Dendritic cell treated with granulocyte-macrophage colony-stimulating factor and Interleukin-4, amounts not matched to agents 40 ng/mL and 50 ng/mL, for 4 days (primary cell): ENCODE measurements at regions not wholly inside any gene's neighbourhood (a gene's known extent, or its start where the extent isn't known, plus 50 kb on each side); places are given as distances from the start of the nearest gene placed in this dataset.

ENCODE experiments used
- H3K27ac Mint-ChIP-seq: one replicate; pipeline ENCODE4 v1.8.0; 2022; ENCODE audit warnings: mild to moderate bottlenecking, mixed read lengths
- H3K27me3 Mint-ChIP-seq: one replicate; pipeline ENCODE4 v1.8.0; 2022; ENCODE audit warnings: mild to moderate bottlenecking, mixed read lengths
- H3K36me3 Mint-ChIP-seq: one replicate; pipeline ENCODE4 v1.8.0; 2022; ENCODE audit warnings: low read depth, mixed read lengths
- H3K4me1 Mint-ChIP-seq: one replicate; pipeline ENCODE4 v1.8.0; 2022; ENCODE audit warnings: low read depth, mixed read lengths
- H3K4me3 Mint-ChIP-seq: one replicate; pipeline ENCODE4 v1.8.0; 2022; ENCODE audit warnings: mild to moderate bottlenecking, moderate library complexity, mixed read lengths
- H3K9me3 Mint-ChIP-seq: one replicate; pipeline ENCODE4 v1.8.0; 2022; ENCODE audit warnings: mixed read lengths
- intact Hi-C: fragments of 100-400 bp; cut with micrococcal nuclease; formaldehyde crosslinking; loops from one replicate; pipeline ENCODE4 v1.15.0; 2022

DNA sequence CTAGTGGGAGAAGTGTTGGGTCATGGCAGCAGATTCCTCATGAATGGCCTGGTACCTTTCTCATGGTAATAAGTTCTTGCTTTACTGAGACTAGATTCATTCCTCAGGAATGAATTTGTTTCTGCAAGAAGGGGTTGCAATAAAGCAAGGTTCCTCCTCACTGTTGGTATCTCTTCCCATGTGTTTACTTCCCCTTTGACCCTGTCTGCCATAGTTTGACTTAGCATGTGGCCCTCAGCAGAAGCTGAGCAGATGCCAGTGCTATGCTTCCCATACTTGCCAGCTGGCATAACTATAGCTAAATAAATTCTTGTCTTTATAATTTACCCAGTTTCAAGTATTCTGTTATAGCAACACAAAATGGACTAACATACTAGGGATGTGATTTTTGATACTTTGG, 163.6 kb upstream of the COL8A1 start:
- no peaks in the 10 kb centered on the region for H3K27me3 Mint-ChIP-seq
- intact Hi-C loops, result no loop called here
- no peaks in the 10 kb centered on the region for H3K4me1 Mint-ChIP-seq
- no peak overlapping the region for H3K4me3 Mint-ChIP-seq
- no peak overlapping the region for H3K27ac Mint-ChIP-seq
- no peaks in the 10 kb centered on the region for H3K9me3 Mint-ChIP-seq
- no peaks in the 10 kb centered on the region for H3K36me3 Mint-ChIP-seq

DNA sequence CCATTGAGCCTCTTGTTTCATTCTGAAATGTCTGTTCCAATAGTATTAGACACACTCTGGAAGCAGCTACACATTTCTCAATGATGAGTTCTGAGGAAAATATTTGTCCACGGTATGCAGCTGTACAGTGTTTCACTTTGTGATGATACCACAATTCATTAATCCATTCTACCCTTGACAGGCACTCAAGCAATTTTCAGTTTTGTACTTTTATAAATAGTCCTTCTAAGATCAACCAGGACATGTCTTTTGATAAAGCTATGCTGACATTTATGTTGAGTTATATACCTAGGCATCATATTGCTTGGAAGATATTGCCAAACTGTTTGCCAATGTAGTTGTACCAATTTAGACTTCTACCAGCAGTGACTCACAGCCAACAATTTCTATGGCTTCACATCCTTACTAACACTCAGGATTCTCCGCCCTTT, 165.1 kb upstream of the COL8A1 start:
- H3K36me3 Mint-ChIP-seq, result no peaks in the 10 kb centered on the region
- H3K4me1 Mint-ChIP-seq, result no peaks in the 10 kb centered on the region
- no peak overlapping the region for H3K27ac Mint-ChIP-seq
- intact Hi-C loops, result no loop called here
- H3K27me3 Mint-ChIP-seq, result no peaks in the 10 kb centered on the region
- no peak overlapping the region for H3K4me3 Mint-ChIP-seq
- no peaks in the 10 kb centered on the region for H3K9me3 Mint-ChIP-seq

DNA sequence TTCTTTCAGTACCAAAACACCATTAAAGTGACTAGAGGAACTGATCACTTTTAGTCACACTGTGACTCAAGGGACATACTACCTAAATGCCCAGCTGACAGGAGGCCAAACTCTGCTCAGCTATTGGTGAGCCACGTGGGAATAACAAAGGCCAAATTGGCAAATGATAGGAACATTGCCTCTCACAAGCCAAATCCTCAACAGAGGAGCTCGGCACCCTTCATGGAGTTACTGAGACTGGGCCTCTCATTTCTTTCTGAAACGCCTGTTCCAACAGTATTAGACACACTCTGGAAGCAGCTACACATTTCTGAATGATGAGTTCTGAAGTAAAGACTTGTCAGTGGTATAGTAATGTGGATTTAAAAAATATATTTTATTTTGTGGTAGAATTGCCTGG, 166.0 kb upstream of the COL8A1 start:
- H3K9me3 Mint-ChIP-seq, result no peaks in the 10 kb centered on the region
- intact Hi-C loops, result no loop called here
- H3K27ac Mint-ChIP-seq, result no peak overlapping the region
- H3K36me3 Mint-ChIP-seq, result no peaks in the 10 kb centered on the region
- no peak overlapping the region for H3K4me3 Mint-ChIP-seq
- H3K4me1 Mint-ChIP-seq, result no peaks in the 10 kb centered on the region
- H3K27me3 Mint-ChIP-seq, result no peaks in the 10 kb centered on the region

DNA sequence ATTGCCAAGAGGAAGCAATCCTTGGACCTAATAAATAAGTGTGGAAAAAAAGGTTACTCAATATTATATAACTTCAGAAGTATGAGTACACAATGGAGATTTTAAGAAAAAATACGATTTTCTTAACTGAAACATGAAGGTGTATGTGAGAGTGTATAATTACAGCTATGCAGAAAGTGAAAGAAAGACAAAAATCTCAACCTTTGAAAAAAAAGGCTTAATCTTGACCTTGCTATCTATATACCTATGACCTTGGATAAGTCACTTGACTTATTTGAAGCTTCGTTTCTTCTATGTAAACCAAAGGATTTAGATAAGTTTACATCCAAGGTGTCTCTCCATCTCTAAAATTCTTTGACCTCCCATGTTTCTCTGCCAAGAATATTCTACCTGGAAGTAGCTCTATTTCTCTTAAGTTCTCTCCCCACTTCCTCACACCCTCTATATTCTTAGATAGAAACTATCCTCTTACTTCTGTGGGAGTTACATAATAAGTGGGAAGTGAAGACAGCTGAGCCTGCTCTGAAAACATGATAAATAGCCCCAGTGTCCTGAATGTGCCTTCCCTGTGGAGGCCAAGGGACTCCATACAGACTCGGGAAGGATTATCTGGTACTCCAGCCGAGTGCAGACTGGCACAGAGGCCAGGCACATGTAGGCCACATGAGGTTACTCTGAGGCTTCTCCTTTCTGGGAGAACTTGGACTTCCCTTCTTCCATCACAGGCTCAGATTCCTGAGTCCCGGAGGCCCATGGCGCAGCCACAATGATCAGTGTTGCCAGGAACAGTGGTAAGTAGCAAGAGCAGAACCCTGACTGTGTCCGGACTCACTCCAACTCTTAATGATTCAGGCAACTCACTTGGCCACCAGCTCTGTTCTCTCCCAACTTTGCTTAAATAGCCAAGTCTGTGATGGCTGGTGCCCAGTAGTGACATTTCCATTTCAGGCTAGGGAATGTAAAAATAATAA, 166.8 kb upstream of the COL8A1 start:
- no peaks in the 10 kb centered on the region for H3K9me3 Mint-ChIP-seq
- no peaks in the 10 kb centered on the region for H3K36me3 Mint-ChIP-seq
- H3K4me3 Mint-ChIP-seq, result no peak overlapping the region
- no peaks in the 10 kb centered on the region for H3K27me3 Mint-ChIP-seq
- no peaks in the 10 kb centered on the region for H3K4me1 Mint-ChIP-seq
- intact Hi-C loops, result no loop called here
- no peak overlapping the region for H3K27ac Mint-ChIP-seq

DNA sequence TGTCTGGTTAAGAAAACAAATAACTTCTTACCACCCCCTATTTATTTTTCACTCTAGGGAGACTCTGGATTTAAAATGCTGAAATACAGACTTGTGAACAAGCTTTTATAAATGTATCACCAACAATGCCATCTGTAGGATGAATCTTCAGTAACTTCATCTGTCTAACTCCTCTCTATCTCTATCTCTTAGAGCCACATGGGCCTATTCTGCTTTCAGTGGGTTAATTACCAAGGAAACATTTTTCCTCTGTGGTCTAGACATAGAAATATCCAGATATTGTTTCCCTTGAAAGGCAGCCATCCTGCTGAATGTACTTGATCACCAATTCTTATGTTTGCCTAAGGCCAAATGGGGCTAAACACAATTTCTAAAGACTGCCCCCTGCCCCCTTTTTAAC, 167.6 kb upstream of the COL8A1 start:
- Mint-ChIP-seq H3K27ac (no peak overlapping the region), H3K9me3 (no peaks in the 10 kb centered on the region), H3K4me1 (no peaks in the 10 kb centered on the region), H3K36me3 (no peaks in the 10 kb centered on the region), H3K27me3 (no peaks in the 10 kb centered on the region), H3K4me3 (no peak overlapping the region)
- intact Hi-C loops, result no loop called here

DNA sequence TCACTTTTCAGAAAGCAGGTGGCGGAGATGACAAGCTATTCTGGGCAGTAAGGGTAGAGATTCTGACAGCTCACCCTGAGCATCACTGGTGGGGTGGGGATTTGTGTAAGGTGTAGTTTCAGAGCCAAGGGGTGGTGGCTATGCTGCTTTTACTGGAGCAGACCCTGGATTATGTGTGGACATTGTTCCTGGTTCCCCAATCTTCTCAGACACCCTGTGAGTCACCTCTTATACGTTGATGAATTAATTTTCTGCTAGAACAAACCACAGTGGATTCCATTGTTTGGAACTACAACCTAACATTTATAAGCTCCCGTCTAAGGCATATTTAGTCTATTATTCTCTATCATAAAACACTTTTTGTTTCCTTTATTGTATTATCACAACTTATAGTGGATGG, 169.5 kb upstream of the COL8A1 start:
- no peak overlapping the region for H3K27ac Mint-ChIP-seq
- no peak overlapping the region for H3K4me3 Mint-ChIP-seq
- no peaks in the 10 kb centered on the region for H3K9me3 Mint-ChIP-seq
- no peaks in the 10 kb centered on the region for H3K36me3 Mint-ChIP-seq
- H3K4me1 Mint-ChIP-seq, result no peaks in the 10 kb centered on the region
- intact Hi-C loops, result no loop called here
- H3K27me3 Mint-ChIP-seq, result no peaks in the 10 kb centered on the region

DNA sequence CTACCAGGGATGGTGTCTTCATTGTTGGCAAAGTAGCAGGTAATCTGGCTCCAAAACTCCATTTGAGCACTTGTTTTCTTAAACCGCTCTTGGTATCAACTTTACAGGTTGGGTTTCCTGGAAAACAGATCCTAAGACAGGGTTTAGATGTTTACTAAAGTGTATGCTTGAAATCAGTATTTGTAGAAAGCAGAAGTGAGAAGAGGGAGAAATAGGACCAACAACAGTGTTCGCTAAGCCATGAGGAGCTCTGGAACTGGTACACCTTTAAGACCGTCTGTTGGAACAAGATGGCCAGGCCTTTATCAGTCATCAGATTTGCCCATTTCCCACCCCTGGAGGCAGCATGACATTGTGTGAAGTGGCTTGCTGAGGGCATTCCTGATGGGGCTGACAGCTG, 171.0 kb upstream of the COL8A1 start:
- H3K27ac Mint-ChIP-seq, result no peak overlapping the region
- intact Hi-C loops, result no loop called here
- no peaks in the 10 kb centered on the region for H3K36me3 Mint-ChIP-seq
- H3K9me3 Mint-ChIP-seq, result no peaks in the 10 kb centered on the region
- H3K4me1 Mint-ChIP-seq, result no peaks in the 10 kb centered on the region
- no peak overlapping the region for H3K4me3 Mint-ChIP-seq
- H3K27me3 Mint-ChIP-seq, result no peaks in the 10 kb centered on the region

DNA sequence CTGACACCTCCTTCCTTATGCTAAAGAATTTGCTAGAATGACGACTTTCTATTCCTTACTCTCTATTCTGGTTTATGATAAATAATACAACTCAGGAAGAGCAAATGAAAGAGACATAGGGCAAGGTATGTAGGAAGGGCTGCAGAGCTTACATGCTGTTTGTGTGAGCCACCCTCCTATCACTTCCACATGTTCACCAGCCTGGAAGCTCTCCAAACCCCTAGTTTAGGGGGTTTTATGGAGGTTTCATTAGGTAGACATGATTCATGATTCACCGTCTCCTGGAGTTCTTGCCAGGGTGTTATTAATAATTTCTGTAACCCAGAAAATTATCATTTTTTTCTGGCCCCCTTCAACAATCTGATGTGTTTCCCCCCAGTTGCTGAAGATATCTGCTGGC, 172.1 kb upstream of the COL8A1 start:
- H3K27me3 Mint-ChIP-seq, result no peaks in the 10 kb centered on the region
- H3K36me3 Mint-ChIP-seq, result no peaks in the 10 kb centered on the region
- intact Hi-C loops, result no loop called here
- no peaks in the 10 kb centered on the region for H3K4me1 Mint-ChIP-seq
- no peak overlapping the region for H3K27ac Mint-ChIP-seq
- H3K9me3 Mint-ChIP-seq, result no peaks in the 10 kb centered on the region
- H3K4me3 Mint-ChIP-seq, result no peak overlapping the region

DNA sequence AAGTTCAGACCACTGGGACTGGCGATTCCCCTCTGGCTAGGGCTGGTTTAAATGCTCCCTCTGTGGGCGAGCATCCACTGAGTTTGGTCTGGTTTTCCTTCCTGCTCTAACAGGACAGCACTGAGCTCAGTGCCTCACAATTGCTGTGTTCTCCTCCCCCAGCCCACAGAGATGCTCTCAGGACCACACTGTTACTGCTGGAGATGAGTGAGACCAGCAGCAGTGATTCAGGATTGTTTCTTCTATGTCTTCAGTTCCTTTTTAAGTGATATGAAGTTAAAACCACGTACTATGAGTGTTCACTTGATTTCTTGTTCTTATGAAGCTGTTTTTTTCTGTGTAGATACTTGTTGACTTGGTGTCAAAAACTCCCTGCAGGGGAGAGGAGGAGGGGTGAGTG, 180.4 kb upstream of the COL8A1 start:
- intact Hi-C loops, result no loop called here
- H3K27ac Mint-ChIP-seq, result no peak overlapping the region
- H3K36me3 Mint-ChIP-seq, result no peaks in the 10 kb centered on the region
- no peaks in the 10 kb centered on the region for H3K27me3 Mint-ChIP-seq
- H3K4me1 Mint-ChIP-seq, result no peaks in the 10 kb centered on the region
- peaks cover 9% of the 10 kb centered on the region for H3K9me3 Mint-ChIP-seq
- no peak overlapping the region for H3K4me3 Mint-ChIP-seq

DNA sequence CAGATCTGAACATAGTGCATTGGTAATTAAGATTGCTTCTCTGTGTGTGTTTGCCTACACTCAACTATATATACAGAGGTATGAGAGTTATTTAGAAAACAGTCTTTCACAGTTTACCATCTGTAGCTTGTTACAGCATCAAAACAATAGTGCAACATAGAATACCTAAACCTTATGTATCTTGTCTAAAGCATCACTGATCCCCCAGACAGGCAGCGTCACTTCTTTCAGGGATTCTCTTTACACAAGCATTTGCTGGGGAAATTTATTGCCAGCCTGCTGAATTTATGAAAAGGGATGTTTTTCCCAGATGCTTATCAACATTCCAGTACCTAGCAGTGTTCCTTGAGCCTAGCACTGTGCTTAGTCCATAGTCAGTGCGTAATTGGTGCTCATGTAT, 195.8 kb upstream of the COL8A1 start:
- no peaks in the 10 kb centered on the region for H3K4me1 Mint-ChIP-seq
- H3K27me3 Mint-ChIP-seq, result no peaks in the 10 kb centered on the region
- H3K36me3 Mint-ChIP-seq, result no peaks in the 10 kb centered on the region

DNA sequence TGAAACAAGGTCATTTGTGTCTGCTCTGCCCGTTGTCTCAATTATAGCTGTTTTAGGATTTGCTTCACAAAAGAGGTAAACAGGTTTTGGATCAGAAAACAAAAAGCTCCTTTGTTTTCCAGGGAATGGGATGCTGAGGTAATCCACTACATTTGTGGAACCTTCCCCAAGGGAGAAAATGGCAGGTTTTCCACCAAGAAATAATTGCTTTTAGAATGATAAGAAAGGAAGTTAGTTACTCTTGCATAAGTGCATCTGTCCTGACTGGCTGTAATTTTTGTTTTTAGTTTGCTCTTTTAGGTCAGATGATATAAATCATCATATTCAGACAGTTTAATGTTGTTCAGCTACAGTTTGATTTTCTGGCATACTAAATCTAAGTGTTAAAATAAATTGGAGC, 198.5 kb upstream of the COL8A1 start:
- no peak overlapping the region for H3K4me3 Mint-ChIP-seq
- H3K27ac Mint-ChIP-seq, result no peak overlapping the region
- no peaks in the 10 kb centered on the region for H3K4me1 Mint-ChIP-seq
- no peaks in the 10 kb centered on the region for H3K36me3 Mint-ChIP-seq
- intact Hi-C loops, result no loop called here
- H3K9me3 Mint-ChIP-seq, result peaks cover 24% of the 10 kb centered on the region
- no peaks in the 10 kb centered on the region for H3K27me3 Mint-ChIP-seq

More for the DNA sequence above, 195.8 kb upstream of the COL8A1 start:
- intact Hi-C loops, result no loop called here
- no peak overlapping the region for H3K27ac Mint-ChIP-seq
- no peak overlapping the region for H3K4me3 Mint-ChIP-seq
- peaks cover 19% of the 10 kb centered on the region for H3K9me3 Mint-ChIP-seq

DNA sequence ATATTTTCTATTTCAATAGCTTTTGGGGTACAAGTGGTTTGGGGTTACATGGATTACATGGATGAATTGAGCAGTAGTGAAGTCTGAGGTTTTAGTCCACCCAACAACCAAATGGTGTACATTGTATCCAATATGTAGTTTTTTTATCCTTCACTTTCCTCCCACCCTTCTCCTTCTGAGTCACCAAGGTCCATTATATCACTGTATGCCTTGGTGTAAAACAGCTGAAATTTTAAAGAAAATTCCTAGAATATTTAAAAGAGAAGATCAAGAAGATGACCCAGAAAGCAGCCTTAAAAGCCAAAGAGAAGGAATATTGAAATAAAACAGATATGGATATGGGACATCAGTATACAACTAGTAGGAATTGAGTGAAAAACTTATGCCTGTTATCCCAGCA, 204.2 kb upstream of the COL8A1 start:
- intact Hi-C loops, result no loop called here
- H3K27ac Mint-ChIP-seq, result no peak overlapping the region
- H3K36me3 Mint-ChIP-seq, result no peaks in the 10 kb centered on the region
- no peaks in the 10 kb centered on the region for H3K27me3 Mint-ChIP-seq
- no peaks in the 10 kb centered on the region for H3K4me1 Mint-ChIP-seq
- no peak overlapping the region for H3K4me3 Mint-ChIP-seq
- peaks cover 22% of the 10 kb centered on the region for H3K9me3 Mint-ChIP-seq

DNA sequence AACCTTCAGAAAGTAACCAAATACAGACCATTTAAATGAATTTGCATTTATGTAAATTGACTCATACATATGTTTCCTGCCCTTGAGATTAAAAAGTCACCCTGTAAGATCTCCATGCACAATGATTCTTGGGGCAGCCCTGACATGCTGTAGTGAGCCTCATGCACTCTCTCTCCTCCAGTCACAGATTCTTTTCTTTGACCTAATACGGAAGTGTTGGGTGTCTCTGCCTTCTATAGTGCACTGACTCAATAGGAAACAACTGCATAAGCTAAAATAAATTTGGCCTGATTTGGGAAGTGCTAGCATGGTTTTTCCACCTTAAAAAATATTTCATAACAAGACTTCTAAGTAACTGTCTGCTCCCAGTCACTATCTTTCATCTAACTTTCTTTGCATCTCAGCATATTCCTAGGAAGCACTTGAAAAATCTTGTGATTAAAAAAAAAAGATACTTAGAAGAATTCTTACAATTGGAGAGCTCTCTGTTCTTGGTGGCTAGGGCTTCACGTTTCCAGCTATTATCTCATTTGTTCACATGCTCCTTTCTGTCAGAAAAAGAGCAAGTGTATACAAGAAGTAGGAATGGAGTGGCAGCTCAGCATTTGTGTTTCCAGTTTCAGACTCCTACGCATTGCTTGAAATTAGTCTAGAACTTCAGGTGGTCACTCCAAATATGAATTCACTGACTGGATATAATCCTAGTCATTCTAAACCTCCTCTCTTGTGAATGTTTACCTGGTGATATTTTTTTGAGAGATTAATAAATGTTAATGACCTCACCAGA, 207.9 kb upstream of the COL8A1 start:
- Mint-ChIP-seq H3K27ac (no peak overlapping the region), H3K4me1 (no peaks in the 10 kb centered on the region), H3K4me3 (no peak overlapping the region), H3K36me3 (no peaks in the 10 kb centered on the region), H3K27me3 (no peaks in the 10 kb centered on the region), H3K9me3 (peaks cover 15% of the 10 kb centered on the region)
- intact Hi-C loops, result no loop called here

DNA sequence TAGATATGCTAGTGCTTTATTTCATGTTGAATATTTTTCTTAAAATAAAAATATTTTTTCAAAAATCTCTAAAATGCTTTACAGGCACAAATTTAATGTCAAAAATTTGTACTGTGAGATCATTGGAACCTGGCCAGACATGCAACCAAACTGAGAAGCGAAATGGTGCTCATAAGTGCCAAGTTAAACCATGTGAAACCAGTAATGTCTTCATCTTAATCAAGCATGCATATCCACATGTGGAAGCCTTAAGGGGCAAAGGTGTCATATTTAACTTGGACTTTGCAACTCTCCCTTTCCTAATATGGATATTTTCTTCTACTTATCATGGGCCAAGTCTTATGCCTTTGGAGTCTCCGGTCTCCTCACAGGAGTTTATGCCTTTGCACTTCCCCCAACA, 208.9 kb upstream of the COL8A1 start:
- no peak overlapping the region for H3K4me3 Mint-ChIP-seq
- H3K27ac Mint-ChIP-seq, result no peak overlapping the region
- H3K27me3 Mint-ChIP-seq, result no peaks in the 10 kb centered on the region

More for the DNA sequence above, 208.9 kb upstream of the COL8A1 start:
- H3K36me3 Mint-ChIP-seq, result no peaks in the 10 kb centered on the region
- no peaks in the 10 kb centered on the region for H3K4me1 Mint-ChIP-seq
- intact Hi-C loops, result no loop called here
- peaks cover 9% of the 10 kb centered on the region for H3K9me3 Mint-ChIP-seq
